Activated CD8-positive, alpha-beta memory T cell treated with anti-CD3 and anti-CD28 coated beads for 48 hours (primary cell): ENCODE measurements at regions not wholly inside any gene's neighbourhood (a gene's known extent, or its start where the extent isn't known, plus 50 kb on each side); places are given as distances from the start of the nearest gene placed in this dataset.

Source experiments
- DNase-seq, 3 experiments: peaks; one replicate each; pipeline ENCODE4 v3.0.0-alpha.2; 2020; ENCODE audit warnings: low read depth in 2 of 3, low spot score in 2 of 3

GRCh38 chr5:81914696-81915095 lies 57.1 kb upstream of the ATG10 start:
- no peak for DNase-seq

DNA sequence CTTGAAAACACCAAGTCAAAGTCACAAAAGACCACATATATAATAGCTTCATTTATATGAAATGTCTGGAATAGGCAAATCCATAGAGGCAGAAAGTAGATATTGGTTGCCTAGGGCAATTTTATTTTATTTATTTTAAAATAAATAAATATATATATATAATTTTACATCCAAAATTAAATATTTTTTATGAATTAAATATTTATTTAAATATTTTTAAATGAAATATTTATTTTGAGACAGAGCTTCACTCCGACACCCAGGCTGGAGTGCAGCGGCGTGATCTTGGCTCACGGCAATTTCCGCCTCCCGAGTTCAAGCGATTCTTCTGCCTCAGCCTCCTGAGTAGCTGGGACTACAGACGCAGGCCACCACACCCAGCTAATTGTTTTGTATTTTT lies 58.9 kb upstream of the ATG10 start:
- no peak for DNase-seq

DNA sequence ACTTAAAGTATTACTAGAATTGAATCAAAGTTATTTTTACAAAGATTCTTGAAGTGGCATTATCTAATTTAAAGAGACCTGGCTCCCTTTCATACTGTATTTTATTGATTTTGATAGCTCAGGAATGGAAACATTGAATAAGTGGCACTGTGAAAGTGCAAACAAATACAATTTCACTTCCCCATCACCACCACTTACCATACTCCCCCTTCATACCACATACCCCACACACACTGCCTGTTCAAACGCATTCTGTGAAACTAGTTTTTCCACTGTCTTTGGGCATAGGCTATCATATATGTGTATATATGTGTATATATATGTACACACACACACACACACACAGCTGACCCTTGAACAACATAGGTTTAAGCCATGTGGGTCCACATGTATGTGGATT lies 62.1 kb upstream of the ATG10 start:
- DNase-seq: no peak

DNA sequence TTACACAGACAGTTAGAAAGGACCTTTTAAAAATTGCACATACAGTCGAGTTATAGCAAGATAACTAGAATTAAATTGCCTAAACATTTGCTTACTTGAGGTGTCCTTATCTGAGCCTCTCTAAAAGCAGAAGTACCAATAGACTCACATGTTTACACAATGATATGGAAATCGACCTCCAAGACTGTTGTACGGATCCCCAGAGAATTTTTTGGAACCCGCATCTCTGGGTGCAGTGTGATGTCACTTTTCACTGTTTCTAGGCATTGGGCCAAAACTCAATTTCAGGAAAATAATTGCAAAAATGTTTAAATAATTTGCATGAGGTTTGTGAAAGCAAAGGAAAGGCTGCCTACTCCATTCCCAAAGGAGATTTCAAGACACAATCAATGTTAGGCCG lies 63.1 kb upstream of the ATG10 start:
- DNase-seq: no peak

DNA sequence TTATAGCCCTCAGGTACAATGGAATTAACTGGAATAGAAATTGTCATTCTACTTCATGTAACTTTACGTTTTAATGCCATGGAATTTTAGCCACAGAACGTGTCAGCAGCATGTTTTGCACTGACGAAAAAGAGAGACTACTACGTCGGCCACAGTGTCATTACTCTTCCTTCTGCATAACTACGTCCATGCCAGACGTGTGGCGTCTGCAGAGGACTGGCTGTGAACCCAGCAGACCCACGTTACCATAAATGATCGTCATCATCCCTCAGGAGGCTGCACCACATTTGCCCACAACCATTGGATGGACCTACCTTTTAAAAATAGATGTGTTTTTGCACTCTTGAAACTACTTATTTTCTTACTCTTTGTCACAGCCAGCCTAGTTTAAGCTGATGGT lies 63.8 kb upstream of the ATG10 start:
- no peak for DNase-seq

GRCh38 chr5:81907012-81907635 lies 64.7 kb upstream of the ATG10 start:
- DNase-seq: no peak

- no peak for DNase-seq
Observed at GRCh38 chr5:81906086-81906485, 65.7 kb upstream of the ATG10 start.

- no peak for DNase-seq
Observed at GRCh38 chr5:81904861-81905260, 67.0 kb upstream of the ATG10 start.

DNA sequence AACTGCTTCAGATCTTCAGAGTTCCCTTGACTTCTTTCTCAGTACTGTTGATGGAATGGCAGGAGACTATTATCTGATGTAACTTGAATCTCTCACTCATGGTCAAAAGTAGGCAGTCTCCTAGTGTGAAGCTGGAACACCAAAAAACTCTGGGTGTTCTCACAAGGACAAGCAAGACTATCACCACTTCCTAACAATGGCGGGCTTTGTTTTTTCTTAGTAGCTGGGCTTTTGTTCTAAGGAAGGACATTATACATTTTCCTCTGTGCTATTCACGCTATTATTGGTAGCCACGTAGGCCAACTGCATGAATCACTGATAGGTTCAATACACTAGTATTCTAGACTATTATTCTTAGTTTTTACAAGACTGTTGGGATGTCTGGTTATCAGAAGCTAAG lies 67.7 kb upstream of the ATG10 start:
- no peak for DNase-seq

DNA sequence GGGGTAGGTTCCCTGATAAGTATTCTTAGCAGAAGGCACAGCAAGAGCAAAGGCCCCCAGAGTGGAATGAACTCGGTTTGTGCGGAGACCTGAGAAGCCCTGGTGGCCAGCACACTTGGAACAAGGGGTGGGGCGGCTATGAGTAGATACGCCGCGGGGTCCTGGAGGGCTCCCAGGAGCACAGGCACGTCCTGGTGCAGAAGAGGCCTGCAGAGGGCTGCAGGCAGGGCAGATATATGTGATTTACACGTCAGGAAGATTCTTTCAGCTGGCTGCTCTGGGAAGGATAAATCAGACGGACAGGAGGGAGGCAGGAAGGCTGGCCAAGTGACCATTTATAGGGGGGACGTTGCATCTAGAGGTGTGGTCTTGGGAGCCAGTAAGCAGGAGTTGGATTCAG lies 70.2 kb upstream of the ATG10 start:
- no peak for DNase-seq

DNA sequence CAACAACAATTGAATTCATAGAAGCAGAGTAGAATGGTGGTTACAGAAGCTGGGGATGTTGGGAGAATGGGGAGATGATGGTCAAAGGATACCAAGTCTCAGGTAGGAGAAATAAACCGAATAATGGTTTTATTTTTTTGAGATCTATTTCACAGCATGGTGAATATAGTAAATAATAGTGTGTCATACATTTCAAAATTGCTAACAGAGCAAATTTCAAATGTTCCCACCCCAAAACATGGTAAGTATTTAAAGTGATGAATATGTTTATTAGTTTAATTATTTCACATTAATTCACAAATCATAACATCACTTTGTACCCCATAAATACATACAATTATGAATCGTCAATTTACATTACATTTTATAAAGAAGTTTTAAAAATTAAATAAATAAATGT lies 72.7 kb upstream of the ATG10 start:
- no peak for DNase-seq

- DNase-seq: no peak
Observed at GRCh38 chr5:81898403-81898802, 73.4 kb upstream of the ATG10 start.

DNA sequence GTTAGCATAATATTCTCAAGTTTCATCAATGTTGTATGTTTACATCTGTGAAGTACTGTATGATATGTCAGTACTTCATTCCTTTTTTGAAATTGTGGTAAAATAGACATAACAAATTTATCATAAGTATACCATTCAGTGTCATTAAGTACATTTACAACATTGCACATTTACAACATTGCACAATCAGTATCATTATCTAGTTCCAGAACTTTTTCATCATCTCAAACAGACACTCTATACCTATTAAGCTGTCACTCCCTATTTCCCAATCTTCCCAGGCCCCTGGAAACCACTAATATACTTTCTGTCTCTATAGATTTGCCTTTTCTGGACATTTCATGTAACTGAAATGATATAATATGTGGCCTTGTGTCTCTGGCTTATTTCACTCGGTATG lies 75.1 kb upstream of the ATG10 start:
- no peak for DNase-seq

GRCh38 chr5:81895307-81895706 lies 76.5 kb upstream of the ATG10 start:
- no peak for DNase-seq

DNA sequence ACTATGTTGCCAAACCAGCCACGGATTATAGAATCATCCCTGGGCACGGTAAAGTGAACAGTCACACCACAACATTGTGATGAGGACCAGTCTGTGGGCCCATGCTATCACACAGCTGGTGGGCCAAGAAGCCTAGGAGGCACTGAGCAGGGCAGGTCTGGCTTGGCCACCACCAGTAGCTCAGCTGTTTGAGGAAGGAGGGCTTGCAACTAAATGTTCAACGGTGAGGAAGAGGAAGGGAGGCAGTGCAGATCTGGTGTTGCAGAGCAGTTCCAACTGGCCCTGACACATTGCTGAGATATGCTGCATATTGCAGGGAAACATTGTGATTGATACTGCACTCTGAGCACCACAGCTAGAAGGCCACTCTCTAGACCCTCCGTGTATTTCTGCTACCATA lies 77.9 kb upstream of the ATG10 start:
- no peak for DNase-seq

DNA sequence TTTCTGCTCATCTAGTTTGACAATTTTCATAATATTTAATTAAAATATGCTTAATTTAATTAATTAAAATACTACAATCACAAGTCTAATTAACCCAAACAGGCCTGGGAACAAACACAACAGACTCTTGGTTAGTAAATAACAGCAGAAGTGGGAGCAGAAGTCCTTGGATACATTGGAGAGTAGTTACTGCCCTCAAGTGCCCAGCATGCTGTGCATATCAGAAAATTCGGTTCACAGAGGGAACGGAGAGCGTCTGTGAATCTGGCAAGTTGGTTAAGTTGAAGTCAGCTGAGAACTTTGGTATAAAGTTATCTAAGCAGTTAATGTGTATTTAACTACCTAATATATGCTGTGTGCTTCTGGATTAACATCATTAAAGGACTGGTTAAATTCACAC lies 87.0 kb upstream of the ATG10 start:
- DNase-seq: no peak

GRCh38 chr5:81883371-81883770 lies 88.5 kb upstream of the ATG10 start:
- DNase-seq: no peak

GRCh38 chr5:81881595-81881994 lies 90.2 kb upstream of the ATG10 start:
- DNase-seq: no peak

DNA sequence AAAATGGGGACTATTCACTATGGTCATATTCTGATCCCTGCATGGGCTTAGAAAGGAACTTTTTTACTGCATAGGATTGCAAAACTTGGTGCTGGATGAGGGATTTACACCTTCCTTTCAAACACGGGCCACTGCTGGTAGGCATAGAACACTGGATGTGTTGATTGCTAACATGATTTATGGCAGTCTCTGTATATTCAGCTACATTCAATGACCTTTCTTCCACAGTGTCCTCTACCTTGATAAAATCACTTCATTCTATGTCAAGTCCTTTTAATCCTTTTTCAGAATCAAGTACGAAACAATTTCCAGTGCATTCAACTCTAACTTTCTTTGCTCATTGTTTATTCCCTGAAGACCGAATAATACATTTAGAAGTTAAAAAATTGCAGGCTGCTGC lies 91.9 kb upstream of the ATG10 start:
- DNase-seq: no peak

DNA sequence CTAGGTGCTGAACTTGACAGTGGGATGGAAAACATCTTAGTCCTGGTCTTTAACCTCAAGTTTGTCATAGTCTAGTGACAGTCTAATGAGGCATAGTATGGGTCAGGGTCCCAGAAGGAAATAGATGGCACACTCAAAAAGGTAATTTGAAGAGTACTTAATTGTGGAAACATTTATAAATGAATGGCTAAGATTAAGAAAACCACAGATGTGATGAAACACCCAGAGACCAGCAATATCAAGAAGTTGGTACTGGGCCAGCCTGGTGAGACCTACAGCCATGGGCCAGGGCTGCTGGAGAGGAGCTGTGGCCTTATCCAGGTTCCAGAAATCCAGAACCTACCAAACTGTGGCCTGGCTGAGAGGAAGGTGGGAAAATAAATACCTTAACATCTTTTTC lies 93.5 kb upstream of the ATG10 start:
- no peak for DNase-seq

GRCh38 chr5:81866994-81867393 lies 104.8 kb upstream of the ATG10 start:
- DNase-seq: no peak

DNA sequence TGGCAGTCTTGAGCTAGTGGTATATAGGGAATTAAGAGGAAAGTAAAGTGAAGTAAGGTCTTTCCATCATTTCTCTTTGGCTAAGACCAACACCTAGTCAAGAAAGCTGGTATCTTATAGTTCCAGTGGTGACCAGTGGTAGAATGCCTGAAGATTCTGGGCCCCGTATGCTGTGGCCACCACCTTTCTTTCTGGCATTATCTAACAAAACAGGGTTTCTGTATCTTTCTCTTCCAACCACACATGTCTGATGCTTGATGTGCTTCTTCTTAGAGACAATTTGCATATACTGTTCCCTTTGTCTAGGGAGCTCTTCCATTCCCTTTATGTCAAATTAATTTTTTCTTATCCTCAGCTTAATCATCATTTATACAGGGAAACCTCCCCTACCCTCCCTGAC lies 109.9 kb upstream of the SSBP2 start:
- no peak for DNase-seq

DNA sequence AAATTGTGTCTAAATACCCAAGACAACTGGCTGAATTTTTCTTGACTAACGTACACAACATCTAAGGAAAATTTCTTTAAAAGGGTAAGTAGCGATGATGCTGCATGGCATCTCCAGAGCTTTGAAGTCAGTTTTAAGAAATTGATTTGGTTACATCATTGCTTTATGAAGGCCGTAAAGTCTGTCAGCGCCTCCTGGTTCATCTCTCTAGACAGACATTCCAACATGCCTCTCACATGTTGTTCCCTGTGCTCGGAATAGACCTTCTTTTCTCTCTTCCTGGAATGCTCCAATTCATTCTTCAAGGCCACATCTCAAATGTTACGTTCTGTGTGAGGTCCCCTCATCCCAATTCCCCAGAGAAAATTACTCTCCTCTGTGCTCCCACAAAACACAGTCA lies 108.7 kb upstream of the SSBP2 start:
- no peak for DNase-seq
